GM12878 (cell line): ENCODE measurements at regions not wholly inside any gene's neighbourhood (a gene's known extent, or its start where the extent isn't known, plus 50 kb on each side); places are given as distances from the start of the nearest gene placed in this dataset.

Experiments used
- CBX3 ChIP-seq: fragments of 200-600 bp; sonication (generic); IDR thresholded peaks from 2 replicates; pipeline ENCODE4 v1.6.1; 2016; ENCODE audit warnings: low read depth, borderline replicate concordance
- CBX5 ChIP-seq: sonication (generic); IDR thresholded peaks from 2 replicates; pipeline ENCODE4 v1.6.1; 2016; ENCODE audit warnings: low read depth, moderate library complexity, mild to moderate bottlenecking, inconsistent platforms
- IRF4 ChIP-seq: IDR thresholded peaks from 2 replicates; pipeline ENCODE4 v1.6.1; 2011; ENCODE audit warnings: low read depth, low read length
- MXI1 ChIP-seq: fragments of 150-350 bp; IDR thresholded peaks from 2 replicates; pipeline ENCODE4 v1.6.1; 2011; ENCODE audit warnings: low read depth, mild to moderate bottlenecking, inconsistent platforms, low read length, improper control_type of control experiment
- NBN ChIP-seq: fragments of 450-650 bp; IDR thresholded peaks from 2 replicates; pipeline ENCODE4 v1.6.1; 2016
- NKRF ChIP-seq: fragments of 450-650 bp; conservative IDR thresholded peaks from 2 replicates; pipeline ENCODE4 v1.6.1; 2017; ENCODE audit warnings: mild to moderate bottlenecking, moderate library complexity
- POLR2A ChIP-seq: IDR thresholded peaks from 2 replicates; pipeline ENCODE4 v1.6.1; 2011; ENCODE audit warnings: low read depth, mild to moderate bottlenecking, low read length
- TAF1 ChIP-seq: IDR thresholded peaks from 2 replicates; pipeline ENCODE4 v1.6.1; 2011; ENCODE audit warnings: mild to moderate bottlenecking, low read depth, low read length, borderline replicate concordance
- TF ChIP-seq, protein P1 (sequence below), 3 experiments: IDR thresholded peaks in 2 of 3; conservative IDR thresholded peaks in 1 of 3; 2 replicates each; pipeline ENCODE4 v1.5.1; 2011; ENCODE audit warnings: low read depth in 3 of 3, low read length in 3 of 3, mild to moderate bottlenecking in 3 of 3, control low read depth in 2 of 3, moderate library complexity in 2 of 3, inconsistent platforms in 1 of 3, mixed read lengths in 1 of 3; ENCODE audit not compliant: control insufficient read depth in 2 of 3, insufficient read depth in 1 of 3; ENCODE audit errors: extremely low read depth in 1 of 3
- TF ChIP-seq, protein P2 (sequence below): fragments of 450-650 bp; IDR thresholded peaks from 2 replicates; pipeline ENCODE4 v1.6.1; 2016; ENCODE audit warnings: mild to moderate bottlenecking
- TF ChIP-seq, protein P3 (sequence below): IDR thresholded peaks from 2 replicates; pipeline ENCODE4 v1.6.1; 2012; ENCODE audit warnings: low read depth, low read length, improper control_type of control experiment

DNA sequence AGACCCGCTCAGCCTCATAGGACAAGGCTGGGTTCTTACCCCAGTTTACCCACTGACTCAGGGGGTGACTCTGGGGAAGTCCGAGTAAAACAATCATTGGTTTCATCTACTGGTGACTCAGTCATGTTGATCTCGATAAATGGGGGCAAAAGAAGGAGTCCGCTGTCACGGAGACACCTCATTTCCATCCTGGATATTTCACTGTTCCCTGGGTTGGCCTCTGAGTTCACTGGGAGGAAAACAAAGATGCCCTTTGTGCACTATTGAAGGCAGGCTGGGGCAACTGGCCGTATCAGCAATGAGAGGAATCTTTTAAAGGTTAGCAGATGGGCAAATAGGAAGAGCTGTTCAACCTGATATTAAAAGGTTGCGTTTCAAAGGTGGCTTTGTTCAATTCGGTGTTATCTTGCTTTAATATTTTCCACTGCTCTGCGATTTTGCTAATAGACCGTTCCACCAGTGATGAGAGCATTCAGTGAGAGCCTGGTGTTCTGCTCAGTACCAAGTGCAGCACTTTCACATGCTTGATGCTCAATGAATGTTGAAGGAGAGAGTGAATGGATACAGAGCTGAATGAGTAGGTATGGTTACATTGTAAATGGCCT is 110.2 kb upstream of the EGFLAM start:
- TF ChIP-seq, protein P1, sequence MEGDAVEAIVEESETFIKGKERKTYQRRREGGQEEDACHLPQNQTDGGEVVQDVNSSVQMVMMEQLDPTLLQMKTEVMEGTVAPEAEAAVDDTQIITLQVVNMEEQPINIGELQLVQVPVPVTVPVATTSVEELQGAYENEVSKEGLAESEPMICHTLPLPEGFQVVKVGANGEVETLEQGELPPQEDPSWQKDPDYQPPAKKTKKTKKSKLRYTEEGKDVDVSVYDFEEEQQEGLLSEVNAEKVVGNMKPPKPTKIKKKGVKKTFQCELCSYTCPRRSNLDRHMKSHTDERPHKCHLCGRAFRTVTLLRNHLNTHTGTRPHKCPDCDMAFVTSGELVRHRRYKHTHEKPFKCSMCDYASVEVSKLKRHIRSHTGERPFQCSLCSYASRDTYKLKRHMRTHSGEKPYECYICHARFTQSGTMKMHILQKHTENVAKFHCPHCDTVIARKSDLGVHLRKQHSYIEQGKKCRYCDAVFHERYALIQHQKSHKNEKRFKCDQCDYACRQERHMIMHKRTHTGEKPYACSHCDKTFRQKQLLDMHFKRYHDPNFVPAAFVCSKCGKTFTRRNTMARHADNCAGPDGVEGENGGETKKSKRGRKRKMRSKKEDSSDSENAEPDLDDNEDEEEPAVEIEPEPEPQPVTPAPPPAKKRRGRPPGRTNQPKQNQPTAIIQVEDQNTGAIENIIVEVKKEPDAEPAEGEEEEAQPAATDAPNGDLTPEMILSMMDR (IDR thresholded peaks at IDR 0.05 in 2 of 3, conservative IDR thresholded peaks at IDR 0.05 in 1 of 3; ENCODE audit: control insufficient read depth in 2 of 3, extremely low read depth in 1 of 3, insufficient read depth in 1 of 3, low read depth in 3 of 3, low read length in 3 of 3), result no peak
- no peak for TF ChIP-seq NKRF
- TF ChIP-seq TAF1, result no peak
- no peak for TF ChIP-seq POLR2A
- TF ChIP-seq, protein P2, sequence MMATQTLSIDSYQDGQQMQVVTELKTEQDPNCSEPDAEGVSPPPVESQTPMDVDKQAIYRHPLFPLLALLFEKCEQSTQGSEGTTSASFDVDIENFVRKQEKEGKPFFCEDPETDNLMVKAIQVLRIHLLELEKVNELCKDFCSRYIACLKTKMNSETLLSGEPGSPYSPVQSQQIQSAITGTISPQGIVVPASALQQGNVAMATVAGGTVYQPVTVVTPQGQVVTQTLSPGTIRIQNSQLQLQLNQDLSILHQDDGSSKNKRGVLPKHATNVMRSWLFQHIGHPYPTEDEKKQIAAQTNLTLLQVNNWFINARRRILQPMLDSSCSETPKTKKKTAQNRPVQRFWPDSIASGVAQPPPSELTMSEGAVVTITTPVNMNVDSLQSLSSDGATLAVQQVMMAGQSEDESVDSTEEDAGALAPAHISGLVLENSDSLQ, result no peak
- no peak for TF ChIP-seq IRF4
- TF ChIP-seq CBX3, result no peak
- TF ChIP-seq NBN, result no peak
- no peak for TF ChIP-seq CBX5
- TF ChIP-seq, protein P3, sequence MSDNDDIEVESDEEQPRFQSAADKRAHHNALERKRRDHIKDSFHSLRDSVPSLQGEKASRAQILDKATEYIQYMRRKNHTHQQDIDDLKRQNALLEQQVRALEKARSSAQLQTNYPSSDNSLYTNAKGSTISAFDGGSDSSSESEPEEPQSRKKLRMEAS, result no peak
- TF ChIP-seq MXI1, result no peak
